HepG2 (cell line): ENCODE measurements at regions not wholly inside any gene's neighbourhood (a gene's known extent, or its start where the extent isn't known, plus 50 kb on each side); places are given as distances from the start of the nearest gene placed in this dataset.

Experiments
- CEBPB ChIP-seq: IDR thresholded peaks from 2 replicates; pipeline ENCODE4 v1.6.1; 2011; ENCODE audit warnings: low read depth, low read length, improper control_type of control experiment, borderline replicate concordance
- ZBTB10 ChIP-seq: sonication (generic); formaldehyde crosslinking; IDR thresholded peaks from 2 replicates; pipeline ENCODE4 v1.4.0; 2020; ENCODE audit warnings: missing genetic modification reagents, borderline replicate concordance

- TF ChIP-seq CEBPB (no peak), ZBTB10 (CRISPR knock-in tag) (no peak)
These were observed 117.9 kb upstream of the TMPO start for GRCh38 chr12:98397323-98398105.
